Activated T-cell treated with anti-CD3 and anti-CD28 coated beads, Interleukin-2, amount 50 U/mL, for 24 hours (primary cell): ENCODE measurements at regions not wholly inside any gene's neighbourhood (a gene's known extent, or its start where the extent isn't known, plus 50 kb on each side); places are given as distances from the start of the nearest gene placed in this dataset.

Source experiments
- DNase-seq: peaks from one replicate; pipeline ENCODE4 v3.0.0-alpha.2; 2020
- H3K27ac Mint-ChIP-seq: 2 replicates; pipeline ENCODE4 v1.8.0; 2020; ENCODE audit warnings: mild to moderate bottlenecking, mixed read lengths
- H3K27me3 Mint-ChIP-seq: 2 replicates; pipeline ENCODE4 v1.8.0; 2020; ENCODE audit warnings: mixed read lengths
- H3K36me3 Mint-ChIP-seq: 2 replicates; pipeline ENCODE4 v1.8.0; 2020; ENCODE audit warnings: low read depth, mixed read lengths
- H3K4me1 Mint-ChIP-seq: 2 replicates; pipeline ENCODE4 v1.8.0; 2020; ENCODE audit warnings: low read depth, mixed read lengths
- H3K4me3 Mint-ChIP-seq: 2 replicates; pipeline ENCODE4 v1.8.0; 2020; ENCODE audit warnings: mild to moderate bottlenecking, moderate library complexity, mixed read lengths
- H3K9me3 Mint-ChIP-seq: 2 replicates; pipeline ENCODE4 v1.8.0; 2020; ENCODE audit warnings: mixed read lengths

DNA sequence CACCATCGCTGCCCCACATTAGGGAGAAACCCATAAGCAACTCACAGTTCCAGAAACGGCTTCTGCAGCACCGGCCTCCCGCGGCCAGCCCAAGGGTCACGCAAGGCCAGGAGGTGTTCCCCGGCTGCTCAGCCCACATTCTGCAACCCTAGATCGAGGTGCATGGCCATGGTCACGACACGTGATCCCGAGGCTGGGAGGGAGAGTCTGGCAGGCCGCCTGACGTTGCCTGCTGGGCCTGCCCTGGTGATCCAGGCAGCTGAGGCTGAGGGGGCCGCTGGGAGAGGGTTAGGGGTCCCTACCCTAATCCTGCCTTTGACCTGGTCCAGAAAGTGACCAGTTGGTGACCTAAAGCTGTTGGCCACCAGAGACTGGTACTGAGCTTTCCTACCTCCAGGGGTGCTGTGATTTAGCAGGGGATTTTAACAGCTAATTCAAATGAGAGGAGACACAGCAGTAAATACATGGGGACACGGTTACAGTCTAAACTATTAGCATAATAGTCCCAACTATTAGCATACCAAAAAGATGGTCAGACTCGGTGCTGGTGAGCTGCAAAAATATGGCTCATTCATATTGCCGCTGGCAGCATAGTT, 97.4 kb upstream of the CIBAR2 start:
- Mint-ChIP-seq H3K9me3 (no peaks in the 10 kb centered on the region), H3K36me3 (no peaks in the 10 kb centered on the region), H3K27ac (no peak overlapping the region), H3K4me3 (no peak overlapping the region), H3K27me3 (peaks cover 2% of the 10 kb centered on the region), H3K4me1 (no peaks in the 10 kb centered on the region)
- no peak for DNase-seq

DNA sequence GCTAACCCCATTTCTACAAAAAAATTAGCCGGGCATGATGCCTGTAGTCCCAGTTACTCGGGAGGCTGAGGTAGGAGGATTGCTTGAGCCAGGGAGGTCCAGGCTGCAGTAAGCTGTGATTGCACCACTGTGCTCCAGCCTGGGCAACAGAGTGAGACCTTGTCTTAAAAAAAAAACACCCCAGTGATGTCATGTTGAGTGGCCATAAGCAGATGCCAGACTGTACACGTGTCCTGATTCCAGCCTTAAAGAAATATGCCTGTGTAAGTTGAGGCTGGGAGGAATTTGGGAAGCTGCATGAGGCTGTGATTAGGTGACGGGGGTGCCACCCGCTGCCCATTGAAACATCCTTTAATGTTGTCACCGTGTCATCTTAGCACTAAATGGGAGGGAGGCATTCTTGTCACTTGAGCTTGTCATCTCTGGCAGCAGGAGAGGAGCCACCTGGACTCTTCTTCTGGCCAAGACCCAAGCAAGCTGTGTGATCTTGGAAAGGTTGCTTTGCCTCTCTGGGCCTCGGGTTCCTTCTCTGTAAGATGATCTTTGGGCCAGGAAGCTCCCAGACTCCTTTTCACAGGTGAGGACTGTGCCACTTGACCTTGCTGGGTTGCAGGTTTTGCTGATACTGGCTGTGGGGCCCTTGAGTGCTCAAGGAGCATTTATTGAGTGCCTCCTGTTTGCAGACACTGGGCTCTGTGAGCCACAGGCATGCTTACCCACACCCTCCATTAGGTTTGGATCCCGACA, 98.3 kb upstream of the CIBAR2 start:
- no peaks in the 10 kb centered on the region for H3K9me3 Mint-ChIP-seq
- H3K36me3 Mint-ChIP-seq = no peaks in the 10 kb centered on the region
- H3K27ac Mint-ChIP-seq = no peak overlapping the region
- H3K4me3 Mint-ChIP-seq = no peak overlapping the region
- no peak for DNase-seq
- H3K27me3 Mint-ChIP-seq = peaks cover 2% of the 10 kb centered on the region
- H3K4me1 Mint-ChIP-seq = no peaks in the 10 kb centered on the region

DNA sequence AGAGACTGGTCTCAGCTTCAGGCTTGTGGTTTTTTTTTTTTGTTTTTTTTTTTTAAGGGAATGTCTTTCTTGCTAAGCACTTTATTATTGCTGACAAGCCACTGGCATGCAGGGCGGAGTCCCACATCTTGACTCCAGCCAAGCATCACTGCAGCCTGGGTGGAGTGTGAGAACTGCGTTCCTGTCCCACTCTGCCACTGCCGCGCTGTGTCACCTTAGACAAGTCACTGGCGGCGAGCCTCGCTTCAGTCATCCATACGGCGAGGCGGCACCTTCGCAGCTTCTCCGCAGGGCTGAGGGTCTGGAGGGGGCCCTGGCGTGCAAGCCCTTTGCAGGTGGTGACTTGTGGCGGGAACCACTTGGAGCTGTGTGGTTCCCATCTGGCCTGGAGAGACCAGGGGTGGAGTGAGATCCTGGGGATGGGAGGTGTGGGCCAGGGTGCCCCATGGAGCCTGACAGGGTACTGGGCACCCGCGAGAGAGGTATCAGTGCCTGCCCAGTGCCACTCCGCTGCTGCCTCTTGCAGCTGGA, 99.1 kb upstream of the CIBAR2 start:
- Mint-ChIP-seq H3K9me3 (no peaks in the 10 kb centered on the region), H3K4me1 (no peaks in the 10 kb centered on the region), H3K27me3 (no peaks in the 10 kb centered on the region), H3K27ac (no peak overlapping the region), H3K36me3 (no peaks in the 10 kb centered on the region), H3K4me3 (no peak overlapping the region)
- no peak for DNase-seq

DNA sequence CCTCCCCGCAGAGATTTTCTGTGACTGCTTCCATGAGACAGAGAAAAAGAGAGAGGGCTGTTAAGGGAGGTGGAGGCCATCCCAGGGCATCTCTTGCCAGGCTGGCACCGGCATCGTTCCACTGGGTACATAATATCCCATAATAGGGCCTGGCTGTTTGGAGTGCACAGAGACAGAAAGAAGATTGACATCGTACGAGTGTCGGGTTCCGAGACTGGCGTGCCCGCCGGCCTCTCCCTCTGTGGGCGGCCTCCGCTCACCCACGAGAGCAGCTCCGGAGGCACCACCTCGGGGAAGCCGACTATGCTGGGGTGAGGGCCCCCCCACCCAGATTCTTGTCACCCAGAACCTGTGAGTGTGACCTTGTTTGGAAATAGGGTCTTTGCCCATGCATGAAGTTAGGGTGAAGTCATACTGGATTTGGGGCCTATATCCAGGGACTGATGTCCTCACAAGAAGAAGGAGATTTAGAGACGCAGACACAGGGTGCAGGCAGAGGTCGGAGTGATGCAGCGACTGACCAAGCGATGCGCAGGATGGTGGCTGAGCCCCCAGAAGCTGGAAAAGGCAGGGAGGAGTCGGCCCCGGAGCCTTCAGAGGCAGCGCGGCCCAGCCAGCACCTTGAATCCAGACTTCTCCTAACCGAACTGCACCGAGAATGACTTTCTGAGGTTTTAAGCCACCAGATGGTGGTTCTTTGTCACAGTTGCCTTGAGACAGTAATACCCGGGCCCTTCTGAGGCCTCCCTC, 101.8 kb upstream of the CIBAR2 start:
- Mint-ChIP-seq H3K27me3 (no peaks in the 10 kb centered on the region), H3K4me3 (no peak overlapping the region), H3K4me1 (peaks cover 6% of the 10 kb centered on the region), H3K27ac (no peak overlapping the region), H3K36me3 (no peaks in the 10 kb centered on the region), H3K9me3 (no peaks in the 10 kb centered on the region)
- no peak for DNase-seq

DNA sequence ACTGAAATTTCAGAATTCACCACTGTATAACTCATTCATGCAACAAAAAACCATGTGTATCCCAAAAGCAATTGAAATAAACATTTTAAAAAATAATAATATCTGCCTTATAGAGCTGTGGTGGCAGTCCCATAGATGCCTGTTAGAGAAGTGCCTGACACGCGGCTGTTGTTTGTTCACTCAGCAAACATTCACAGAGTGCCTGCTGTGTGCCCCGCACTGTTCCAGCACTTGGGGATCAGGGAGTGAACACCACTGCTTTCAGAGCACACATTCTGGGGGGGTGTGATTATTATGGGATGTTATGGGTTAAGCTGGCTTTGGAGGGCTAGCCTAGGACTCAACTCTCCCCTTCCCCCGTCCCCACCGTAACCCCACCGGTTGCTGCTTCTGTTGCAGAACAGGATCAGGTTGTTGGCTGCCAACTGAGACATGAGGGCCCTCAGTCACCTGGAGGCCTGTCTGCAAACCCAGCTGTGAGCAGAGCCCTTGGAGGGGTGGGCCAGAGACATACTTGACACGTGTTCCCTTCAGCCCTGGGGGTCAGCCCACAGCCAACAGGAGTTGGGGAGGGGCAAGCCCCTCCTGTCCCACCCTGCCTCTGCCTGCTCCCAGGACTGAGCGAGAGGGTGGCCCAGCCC, 103.3 kb upstream of the CIBAR2 start:
- H3K27ac Mint-ChIP-seq = no peak overlapping the region
- no peak overlapping the region for H3K4me3 Mint-ChIP-seq
- no peaks in the 10 kb centered on the region for H3K9me3 Mint-ChIP-seq
- no peak for DNase-seq
- H3K27me3 Mint-ChIP-seq = no peaks in the 10 kb centered on the region
- peaks cover 6% of the 10 kb centered on the region for H3K4me1 Mint-ChIP-seq
- no peaks in the 10 kb centered on the region for H3K36me3 Mint-ChIP-seq

DNA sequence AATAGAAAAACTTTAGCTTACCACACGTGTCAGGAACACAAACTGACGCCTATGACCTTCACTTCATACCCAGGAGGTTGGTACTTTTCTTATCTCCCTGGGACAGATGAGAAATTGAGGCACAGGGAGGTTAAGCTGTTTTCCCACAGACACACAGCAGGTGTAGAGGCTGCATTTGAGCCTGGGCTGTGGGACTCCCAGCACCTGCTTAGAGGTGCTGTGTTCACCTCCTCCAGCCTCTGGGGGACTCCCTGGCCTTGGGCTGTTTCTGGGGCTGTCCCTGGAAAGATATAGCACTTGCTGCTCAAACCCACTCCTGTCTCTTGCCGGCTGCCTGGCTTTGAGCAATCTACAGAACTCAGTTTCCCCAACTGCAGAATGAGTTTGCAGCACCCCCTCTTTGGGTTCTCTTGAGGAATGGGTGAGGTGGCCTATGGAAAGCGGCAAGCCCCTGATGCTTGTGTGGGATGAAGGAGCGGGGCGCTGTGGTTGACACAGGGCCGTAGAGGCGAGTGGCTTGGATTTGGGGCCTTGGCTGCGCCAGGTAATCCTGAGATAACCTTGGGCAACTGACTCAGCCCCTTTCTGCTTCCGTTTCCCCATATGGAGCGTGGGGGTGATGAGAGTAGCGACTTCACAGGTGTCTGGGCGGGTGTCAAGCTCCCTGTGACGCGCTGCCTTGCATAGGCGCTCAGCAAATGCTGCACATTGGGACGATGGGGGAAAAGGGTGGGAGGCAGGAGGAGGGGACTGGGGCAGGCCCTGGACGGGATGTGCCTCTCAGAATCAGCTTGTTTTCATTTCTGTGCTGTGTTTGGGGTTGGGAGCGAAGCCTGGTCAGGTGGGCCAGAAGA, 104.5 kb upstream of the CIBAR2 start:
- DNase-seq = no peak
- Mint-ChIP-seq H3K27me3 (no peaks in the 10 kb centered on the region), H3K36me3 (no peaks in the 10 kb centered on the region), H3K4me3 (no peak overlapping the region), H3K4me1 (peaks cover 6% of the 10 kb centered on the region), H3K27ac (no peak overlapping the region), H3K9me3 (no peaks in the 10 kb centered on the region)

DNA sequence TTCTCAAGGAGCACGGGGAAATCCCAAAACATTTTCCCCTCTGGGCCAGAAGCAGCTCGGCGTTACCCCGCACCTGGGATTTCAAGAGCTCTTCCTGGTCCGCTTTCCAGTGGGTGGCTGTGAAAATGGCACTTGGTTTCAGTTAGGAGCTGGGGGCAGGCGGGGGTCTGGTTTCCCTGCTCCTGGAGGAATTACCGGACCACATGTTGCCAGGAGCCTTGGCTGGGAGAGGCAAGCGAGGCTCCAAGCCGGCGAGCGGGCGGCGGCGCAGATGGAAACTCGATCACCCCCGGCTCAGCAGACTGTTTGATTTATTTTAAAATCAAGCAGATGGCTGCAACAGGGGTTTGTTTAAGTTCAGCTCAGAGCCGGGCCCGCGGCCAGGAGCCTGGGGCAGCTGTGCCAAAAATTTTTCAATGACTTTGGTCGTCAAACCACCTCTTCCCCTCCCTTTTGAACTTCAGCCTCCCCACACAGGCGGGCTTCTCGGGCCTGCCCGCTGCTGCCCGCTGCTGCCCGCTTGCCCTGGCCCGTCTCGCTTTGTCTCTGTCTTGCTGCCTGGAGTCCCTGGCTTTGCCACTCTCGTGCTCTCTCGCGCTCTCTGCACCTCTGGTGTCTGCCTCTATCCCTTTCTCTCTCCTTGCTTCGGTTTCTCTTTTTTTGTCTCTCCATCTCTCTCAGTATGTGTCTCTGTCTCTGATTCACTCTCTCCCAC, 108.0 kb upstream of the CIBAR2 start:
- Mint-ChIP-seq H3K27ac (no peak overlapping the region), H3K9me3 (no peaks in the 10 kb centered on the region), H3K4me1 (peaks cover 6% of the 10 kb centered on the region), H3K4me3 (no peak overlapping the region), H3K27me3 (no peaks in the 10 kb centered on the region), H3K36me3 (no peaks in the 10 kb centered on the region)
- no peak for DNase-seq

DNA sequence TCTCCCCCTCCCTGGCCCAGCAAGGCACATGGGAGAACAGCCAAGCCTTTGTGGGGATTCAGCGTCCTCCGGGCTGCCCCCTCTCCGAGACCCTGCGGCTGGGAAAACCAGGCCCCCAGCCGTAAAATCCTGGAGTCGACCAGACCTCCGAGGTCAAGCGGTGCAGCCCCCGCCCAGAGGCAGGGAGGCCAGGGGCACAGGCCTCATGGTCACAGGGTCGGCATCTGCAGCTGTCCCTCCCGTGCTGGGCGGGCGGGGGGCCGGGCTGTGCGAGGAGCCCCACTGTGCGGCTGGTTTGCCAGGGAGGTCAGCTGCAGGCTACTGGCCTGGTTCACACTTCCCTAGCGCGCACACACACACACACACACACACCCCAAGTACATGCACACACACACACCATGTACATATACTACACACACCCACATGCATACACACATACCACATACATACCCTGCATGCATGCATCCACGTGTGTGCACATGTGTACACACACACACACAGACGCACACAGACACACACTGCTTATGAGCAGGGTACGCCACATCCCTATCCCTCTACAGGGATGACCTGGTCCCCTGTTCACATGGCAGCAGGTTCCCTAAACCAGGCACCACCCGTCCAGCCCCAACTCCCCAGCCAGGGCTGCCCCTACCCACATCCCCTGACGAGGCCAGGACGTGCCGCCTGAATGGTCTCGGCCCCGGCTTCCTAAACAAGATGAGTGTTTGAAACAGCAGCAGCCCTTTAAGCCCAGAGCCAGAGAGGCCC, 108.9 kb upstream of the CIBAR2 start:
- no peak for DNase-seq
- no peak overlapping the region for H3K27ac Mint-ChIP-seq
- no peaks in the 10 kb centered on the region for H3K36me3 Mint-ChIP-seq
- H3K9me3 Mint-ChIP-seq = no peaks in the 10 kb centered on the region
- no peak overlapping the region for H3K4me3 Mint-ChIP-seq
- H3K27me3 Mint-ChIP-seq = no peaks in the 10 kb centered on the region
- peaks cover 6% of the 10 kb centered on the region for H3K4me1 Mint-ChIP-seq

DNA sequence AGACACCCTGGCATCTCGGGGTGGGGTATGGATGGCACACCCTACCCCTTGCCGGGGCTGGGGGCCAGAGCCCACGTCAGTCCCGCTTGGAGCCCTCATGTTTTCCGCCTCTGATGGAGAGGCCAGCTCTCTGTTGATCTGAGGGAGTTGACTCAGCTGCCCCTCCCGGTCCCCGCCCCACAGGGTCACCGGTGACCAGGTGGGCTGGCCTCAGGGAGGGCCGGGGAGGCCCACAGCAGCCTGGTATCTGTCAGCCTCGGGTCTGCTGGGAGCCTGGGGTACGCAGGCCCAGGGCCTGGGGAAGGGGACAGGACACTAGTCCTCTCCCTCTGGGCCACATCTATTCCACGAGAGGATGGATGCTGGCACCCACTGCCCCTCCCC, 109.5 kb upstream of the CIBAR2 start:
- no peaks in the 10 kb centered on the region for H3K36me3 Mint-ChIP-seq
- peaks cover 5% of the 10 kb centered on the region for H3K4me1 Mint-ChIP-seq
- no peak overlapping the region for H3K4me3 Mint-ChIP-seq
- no peak for DNase-seq
- H3K27ac Mint-ChIP-seq = no peak overlapping the region
- no peaks in the 10 kb centered on the region for H3K27me3 Mint-ChIP-seq
- H3K9me3 Mint-ChIP-seq = no peaks in the 10 kb centered on the region

DNA sequence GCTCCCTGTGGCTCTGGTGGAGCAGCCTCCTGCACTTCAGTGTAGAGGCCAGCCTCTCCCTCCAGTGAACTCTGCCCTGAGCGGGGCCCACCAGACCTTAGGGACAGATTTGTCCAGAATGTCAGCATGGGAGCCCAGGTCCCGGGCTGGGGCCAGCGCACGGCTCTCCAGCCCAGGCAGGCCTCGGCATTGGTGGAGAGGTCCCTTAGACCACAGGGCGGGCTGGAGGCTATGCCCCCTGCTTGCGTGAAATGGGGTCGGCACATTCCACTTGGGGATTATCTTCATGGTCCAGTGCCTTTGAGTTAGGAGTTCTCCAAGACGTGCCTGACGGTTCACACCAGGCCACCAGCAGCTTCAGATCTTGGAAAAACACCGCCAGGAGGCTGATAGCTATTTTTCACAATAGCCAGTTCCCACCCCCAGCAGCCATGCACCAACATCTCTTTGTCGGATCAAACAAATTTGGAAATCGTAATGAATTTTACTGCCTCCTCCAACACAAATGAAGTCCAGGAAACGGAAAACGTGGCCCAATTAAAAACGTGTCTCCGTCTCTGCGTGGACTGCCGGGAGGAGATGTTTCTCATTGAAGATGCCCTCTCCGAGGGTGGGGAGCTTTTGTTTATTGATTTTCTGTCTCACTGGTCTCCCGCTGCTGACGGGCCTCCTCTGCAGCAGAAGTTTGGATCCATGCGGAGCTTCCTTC, 110.0 kb upstream of the CIBAR2 start:
- H3K9me3 Mint-ChIP-seq = no peaks in the 10 kb centered on the region
- no peaks in the 10 kb centered on the region for H3K36me3 Mint-ChIP-seq
- H3K4me1 Mint-ChIP-seq = no peaks in the 10 kb centered on the region
- no peak overlapping the region for H3K27ac Mint-ChIP-seq
- no peak overlapping the region for H3K4me3 Mint-ChIP-seq
- DNase-seq = no peak
- peaks cover 3% of the 10 kb centered on the region for H3K27me3 Mint-ChIP-seq

DNA sequence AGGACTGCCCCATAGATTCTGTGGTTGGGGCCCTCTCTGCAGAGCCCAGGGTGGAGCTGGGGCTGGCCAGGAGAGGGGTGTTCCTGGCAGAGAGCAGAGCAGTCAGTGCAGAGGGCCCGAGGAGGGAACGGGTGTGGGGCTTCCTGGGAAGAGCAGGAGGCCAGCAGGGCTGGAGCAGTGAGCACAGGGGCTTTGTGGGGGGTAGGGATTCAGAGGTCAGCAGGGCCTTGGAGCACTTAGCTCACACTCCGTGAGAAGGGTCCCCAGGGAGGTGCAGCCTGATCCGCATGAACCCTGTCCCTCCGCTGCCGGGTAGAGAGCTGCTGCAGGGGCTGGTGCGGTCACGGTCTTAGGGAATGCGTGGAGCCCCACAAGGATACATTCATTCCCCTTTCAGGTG, 113.0 kb upstream of the CIBAR2 start:
- no peaks in the 10 kb centered on the region for H3K36me3 Mint-ChIP-seq
- H3K27me3 Mint-ChIP-seq = peaks cover 6% of the 10 kb centered on the region
- no peak overlapping the region for H3K4me3 Mint-ChIP-seq
- H3K4me1 Mint-ChIP-seq = no peaks in the 10 kb centered on the region
- DNase-seq = no peak
- H3K9me3 Mint-ChIP-seq = no peaks in the 10 kb centered on the region
- no peak overlapping the region for H3K27ac Mint-ChIP-seq

DNA sequence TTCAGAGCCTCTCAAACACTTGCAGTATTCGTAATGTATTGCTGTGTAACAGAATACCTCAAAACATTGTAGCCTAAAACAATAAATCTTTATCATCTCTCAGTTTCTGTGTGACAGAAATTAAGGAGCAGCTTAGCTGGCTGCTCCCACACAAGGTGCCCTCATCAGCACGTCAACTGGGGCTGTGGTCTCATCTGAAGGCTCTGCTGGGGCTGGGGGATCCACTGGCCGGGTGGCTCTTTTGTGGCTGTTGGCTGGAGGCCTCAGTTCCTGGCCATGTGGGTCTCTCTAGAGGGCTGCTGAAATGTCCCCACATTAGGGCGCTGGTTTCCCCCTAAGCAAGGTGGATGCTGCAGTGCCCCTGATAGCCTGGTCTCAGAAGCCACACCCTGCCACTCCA, 113.4 kb upstream of the CIBAR2 start:
- Mint-ChIP-seq H3K4me3 (no peak overlapping the region), H3K9me3 (no peaks in the 10 kb centered on the region), H3K4me1 (no peaks in the 10 kb centered on the region), H3K27ac (no peak overlapping the region), H3K27me3 (peaks cover 6% of the 10 kb centered on the region), H3K36me3 (no peaks in the 10 kb centered on the region)
- no peak for DNase-seq
